ENCODE measurements at regions not wholly inside any gene's neighbourhood (a gene's known extent, or its start where the extent isn't known, plus 50 kb on each side); places are given as distances from the start of the nearest gene placed in this dataset.
"Not testable (repeated sequence)": the region's sequence is repeated elsewhere in the genome, so short reads cannot be mapped to it uniquely, and the experiment has no call there.

GRCh38 chr9:13033959-13034693 lies 245.4 kb downstream of the MPDZ start:
- Histone ChIP-seq H3K4me3 (no peak overlapping the region), H3K9ac (ENCODE audit: insufficient read depth in 1 of 2, low read length in 2 of 2) (peak overlapping the region; percentile 21 to 88), H3K36me3 (ENCODE audit: control insufficient read depth in 4 of 4, insufficient read depth in 4 of 4, low read length in 4 of 4) (no peaks in the 10 kb centered on the region), H3K4me1 (ENCODE audit: control insufficient read depth in 5 of 5, insufficient read depth in 5 of 5, low read length in 5 of 5) (peaks cover 0 to 15% (median 3%) of the 10 kb centered on the region in 5 donors), H3K27ac (ENCODE audit: low read depth in 1 of 2, low read length in 1 of 2) (no peak overlapping the region), H3K27me3 (ENCODE audit: control insufficient read depth in 3 of 3, insufficient read depth in 3 of 3, low read length in 2 of 3) (no peaks in the 10 kb centered on the region), H3K9me3 (ENCODE audit: control insufficient read depth in 4 of 4, insufficient read depth in 3 of 4, low read length in 3 of 4) (no peaks in the 10 kb centered on the region)
- ATAC-seq (ENCODE audit: insufficient read depth, low FRiP score) = peak; percentile 74
- WGBS, 2 donors = 10 to 16% methylated on average over 19 of the region's 19 CpGs
- DNase-seq = peak; percentile 86 to 95 (median 92)
- TF ChIP-seq CTCF (IDR thresholded peaks at IDR 0.05; ENCODE audit: control extremely low read depth, extremely low read depth) = peak; percentile 41

GRCh38 chr9:13034694-13035002 lies 244.8 kb downstream of the MPDZ start:
- H3K9me3 ChIP-seq (ENCODE audit: control insufficient read depth in 4 of 4, insufficient read depth in 3 of 4, low read length in 3 of 4) = no peaks in the 10 kb centered on the region

GRCh38 chr9:13035822-13036221 lies 243.7 kb downstream of the MPDZ start:
- no peaks in the 10 kb centered on the region for H3K27me3 ChIP-seq (ENCODE audit: control insufficient read depth in 3 of 3, insufficient read depth in 3 of 3, low read length in 2 of 3)
- TF ChIP-seq CTCF (IDR thresholded peaks at IDR 0.05; ENCODE audit: control extremely low read depth, extremely low read depth) = no peak
- no peak overlapping the region for H3K9ac ChIP-seq (ENCODE audit: insufficient read depth in 1 of 2, low read length in 2 of 2)
- H3K27ac ChIP-seq (ENCODE audit: low read depth in 1 of 2, low read length in 1 of 2) = no peak overlapping the region
- no peaks in the 10 kb centered on the region for H3K36me3 ChIP-seq (ENCODE audit: control insufficient read depth in 4 of 4, insufficient read depth in 4 of 4, low read length in 4 of 4)
- DNase-seq (no peak), ATAC-seq (ENCODE audit: insufficient read depth, low FRiP score) (no peak)
- no peak overlapping the region for H3K4me3 ChIP-seq
- H3K4me1 ChIP-seq (ENCODE audit: control insufficient read depth in 5 of 5, insufficient read depth in 5 of 5, low read length in 5 of 5) = peaks cover 0 to 15% (median 3%) of the 10 kb centered on the region in 5 donors
- no peaks in the 10 kb centered on the region for H3K9me3 ChIP-seq (ENCODE audit: control insufficient read depth in 4 of 4, insufficient read depth in 3 of 4, low read length in 3 of 4)

More at GRCh38 chr9:13034694-13035002, 244.8 kb downstream of the MPDZ start:
- TF ChIP-seq CTCF (IDR thresholded peaks at IDR 0.05; ENCODE audit: control extremely low read depth, extremely low read depth) = no peak
- DNase-seq (peak in 1 of 3 donors; percentile 55), ATAC-seq (ENCODE audit: insufficient read depth, low FRiP score) (no peak)
- Histone ChIP-seq H3K9ac (ENCODE audit: insufficient read depth in 1 of 2, low read length in 2 of 2) (peak overlapping the region; percentile 21 to 88), H3K27ac (ENCODE audit: low read depth in 1 of 2, low read length in 1 of 2) (no peak overlapping the region), H3K4me3 (no peak overlapping the region), H3K27me3 (ENCODE audit: control insufficient read depth in 3 of 3, insufficient read depth in 3 of 3, low read length in 2 of 3) (no peaks in the 10 kb centered on the region), H3K36me3 (ENCODE audit: control insufficient read depth in 4 of 4, insufficient read depth in 4 of 4, low read length in 4 of 4) (no peaks in the 10 kb centered on the region), H3K4me1 (ENCODE audit: control insufficient read depth in 5 of 5, insufficient read depth in 5 of 5, low read length in 5 of 5) (peaks cover 0 to 15% (median 3%) of the 10 kb centered on the region in 5 donors)
- WGBS, 2 donors = 45 to 56% methylated on average over 3 of the region's 3 CpGs

GRCh38 chr9:13037808-13038207 lies 241.7 kb downstream of the MPDZ start:
- H3K27me3 ChIP-seq (ENCODE audit: control insufficient read depth in 3 of 3, insufficient read depth in 3 of 3, low read length in 2 of 3); H3K36me3 ChIP-seq (ENCODE audit: control insufficient read depth in 4 of 4, insufficient read depth in 4 of 4, low read length in 4 of 4); H3K4me3 ChIP-seq; DNase-seq; ATAC-seq (ENCODE audit: insufficient read depth, low FRiP score); H3K9ac ChIP-seq (ENCODE audit: insufficient read depth in 1 of 2, low read length in 2 of 2); H3K27ac ChIP-seq (ENCODE audit: low read depth in 1 of 2, low read length in 1 of 2); H3K9me3 ChIP-seq (ENCODE audit: control insufficient read depth in 4 of 4, insufficient read depth in 3 of 4, low read length in 3 of 4): not testable (repeated sequence)
- H3K4me1 ChIP-seq (ENCODE audit: control insufficient read depth in 5 of 5, insufficient read depth in 5 of 5, low read length in 5 of 5) = peaks cover 0 to 10% (median 3%) of the 10 kb centered on the region in 5 donors
- WGBS, 2 donors = 89 to 93% methylated on average over 16 to 27 of the region's 27 CpGs

Data from lung (tissue), 11 donors.